HCT116 (cell line): ENCODE measurements at regions not wholly inside any gene's neighbourhood (a gene's known extent, or its start where the extent isn't known, plus 50 kb on each side); places are given as distances from the start of the nearest gene placed in this dataset.

Source experiments
- ATAC-seq: fragments of 200-7000 bp; cut with Tn5 transposase; 2 replicates; pipeline ENCODE4 v1.9.1; 2020; ENCODE audit warnings: mild to moderate bottlenecking, moderate library complexity
- BruUV-seq: library from RNA; stranded (reverse); fragments of 400-500 nt; replicated peaks from 2 replicates; lab custom pipeline; 2021; lab: Mats Ljungman, UMichigan
- CTCF ChIA-PET: fragments of 300-600 bp; sonication (Branson Sonifier 250); formaldehyde crosslinking; loops from one replicate; lab custom pipeline; 2021; ENCODE audit warnings: antibody characterized with exemption; lab: Charles Lee
- POLR2A ChIA-PET: fragments of 300-600, 350-600 bp; sonication (Branson Sonifier 250); formaldehyde crosslinking; loops from one replicate; lab custom pipeline; 2021; ENCODE audit warnings: antibody characterized with exemption; lab: Charles Lee
- RAD21 ChIA-PET, 2 experiments: fragments of 300-600 bp; sonication (Branson Sonifier 250); formaldehyde crosslinking; loops; one replicate each; lab custom pipeline; 2023; ENCODE audit warnings: low total read pairs in 2 of 2; ENCODE audit not compliant: uncharacterized antibody in 2 of 2, unreplicated experiment in 2 of 2, low non-redundant PET in 1 of 2; lab: Charles Lee
- DNase-seq: peaks from one replicate; pipeline ENCODE4 v3.0.0-alpha.2; 2010; ENCODE audit warnings: low read depth, low spot score
- H2AFZ ChIP-seq: fragments of 200-600 bp; shearing (Covaris generic), sonication (generic); 2 replicates; pipeline ENCODE4 v1.6.1; 2017; ENCODE audit warnings: low read depth, mixed run types, mixed read lengths, antibody characterized with exemption, low read length; ENCODE audit not compliant: poor library complexity, severe bottlenecking
- H3K27ac ChIP-seq: 2 replicates; pipeline ENCODE4 v1.5.1; 2012; ENCODE audit warnings: low read depth, low read length
- H3K27me3 ChIP-seq: fragments of 200-600 bp; sonication (generic); 2 replicates; pipeline ENCODE4 v1.6.1; 2016; ENCODE audit warnings: mixed run types, low read length, mixed read lengths; ENCODE audit not compliant: insufficient read depth
- H3K36me3 ChIP-seq, 2 experiments: fragments of 200-500 bp in 1 of 2; fragments of 200-600 bp in 1 of 2; sonication (Bioruptor generic) in 1 of 2; sonication (generic) in 1 of 2; 2 replicates each; pipeline versions ENCODE4 v1.5.1 to v1.6.1; 2014 to 2016; ENCODE audit warnings: low read length in 2 of 2, inconsistent platforms in 1 of 2, mixed read lengths in 1 of 2, mixed run types in 1 of 2; ENCODE audit not compliant: insufficient read depth in 2 of 2, control insufficient read depth in 1 of 2
- H3K4me1 ChIP-seq, 2 experiments: fragments of 200-600 bp in 1 of 2; sonication (generic) in 1 of 2; 2 replicates each; pipeline versions ENCODE4 v1.5.1 to v1.6.1; 2012 to 2017; ENCODE audit warnings: low read length in 2 of 2, inconsistent platforms in 1 of 2, mild to moderate bottlenecking in 1 of 2, mixed read lengths in 1 of 2, mixed run types in 1 of 2, moderate library complexity in 1 of 2; ENCODE audit not compliant: insufficient read depth in 2 of 2, control insufficient read depth in 1 of 2
- H3K4me2 ChIP-seq: fragments of 200-600 bp; sonication (generic); 2 replicates; pipeline ENCODE4 v1.6.1; 2017; ENCODE audit warnings: mixed run types, low read length, mixed read lengths
- H3K4me3 ChIP-seq, 2 experiments: fragments of 200-600 bp in 1 of 2; sonication (generic) in 1 of 2; replicated peaks in 1 of 2; 2 replicates each; pipeline ENCODE4 v1.5.1; 2011 to 2016; ENCODE audit warnings: low read length in 2 of 2, control low read depth in 1 of 2, low read depth in 1 of 2, mild to moderate bottlenecking in 1 of 2, mixed read lengths in 1 of 2, mixed run types in 1 of 2
- H3K79me2 ChIP-seq: fragments of 200-600 bp; sonication (generic); 2 replicates; pipeline ENCODE4 v1.6.1; 2017; ENCODE audit warnings: mild to moderate bottlenecking, mixed run types, low read length, moderate library complexity, mixed read lengths; ENCODE audit not compliant: insufficient read depth
- H3K9ac ChIP-seq: fragments of 200-600 bp; sonication (generic); 2 replicates; pipeline ENCODE4 v1.6.1; 2016; ENCODE audit warnings: low read length, mixed read lengths
- H3K9me2 ChIP-seq: fragments of 200-600 bp; sonication (generic), shearing (Covaris generic); 2 replicates; pipeline ENCODE4 v1.6.1; 2017; ENCODE audit warnings: mixed run types, mild to moderate bottlenecking, moderate library complexity; ENCODE audit not compliant: insufficient read depth
- H3K9me3 ChIP-seq, 2 experiments: fragments of 200-500 bp in 1 of 2; fragments of 200-600 bp in 1 of 2; sonication (Bioruptor generic) in 1 of 2; sonication (generic) in 1 of 2; 2 replicates each; pipeline ENCODE4 v1.6.1; 2014 to 2017; ENCODE audit warnings: low read length in 2 of 2, mixed read lengths in 2 of 2, inconsistent platforms in 1 of 2, low read depth in 1 of 2, mild to moderate bottlenecking in 1 of 2, mixed run types in 1 of 2, moderate library complexity in 1 of 2; ENCODE audit not compliant: control insufficient read depth in 1 of 2, insufficient read depth in 1 of 2
- H4K20me1 ChIP-seq: fragments of 200-600 bp; sonication (generic), shearing (Covaris generic); 2 replicates; pipeline ENCODE4 v1.6.1; 2017; ENCODE audit warnings: mixed run types, mild to moderate bottlenecking, moderate library complexity; ENCODE audit not compliant: insufficient read depth
- CBX3 ChIP-seq: IDR thresholded peaks from 2 replicates; pipeline ENCODE4 v1.6.1; 2012; ENCODE audit warnings: low read depth
- CEBPB ChIP-seq: IDR thresholded peaks from 2 replicates; pipeline ENCODE4 v1.6.1; 2012; ENCODE audit warnings: low read depth
- JUND ChIP-seq: IDR thresholded peaks from 2 replicates; pipeline ENCODE4 v1.6.1; 2012
- POLR2A ChIP-seq: IDR thresholded peaks from 2 replicates; pipeline ENCODE4 v1.7.0; 2011; ENCODE audit warnings: borderline replicate concordance; ENCODE audit not compliant: insufficient read depth, insufficient read length; ENCODE audit errors: extremely low read depth
- SIN3A ChIP-seq: IDR thresholded peaks from 2 replicates; pipeline ENCODE4 v1.6.1; 2012; ENCODE audit warnings: low read depth
- SP1 ChIP-seq: IDR thresholded peaks from 2 replicates; pipeline ENCODE4 v1.6.1; 2012; ENCODE audit warnings: low read depth
- SRF ChIP-seq: IDR thresholded peaks from 2 replicates; pipeline ENCODE4 v1.6.1; 2012; ENCODE audit warnings: low read depth
- TCF7L2 ChIP-seq: IDR thresholded peaks from 2 replicates; pipeline ENCODE4 v1.7.0; 2011; ENCODE audit warnings: borderline replicate concordance, inconsistent platforms; ENCODE audit not compliant: insufficient read depth, insufficient read length; ENCODE audit errors: extremely low read depth
- YY1 ChIP-seq: IDR thresholded peaks from 2 replicates; pipeline ENCODE4 v1.6.1; 2011; ENCODE audit warnings: low read length, low read depth, moderate library complexity, mild to moderate bottlenecking; ENCODE audit not compliant: insufficient replicate concordance; ENCODE audit errors: extremely low read depth
- ZFX ChIP-seq: fragments of 450-650 bp; IDR thresholded peaks from 2 replicates; pipeline ENCODE4 v1.6.1; 2017
- intact Hi-C: fragments of 100-400 bp; cut with micrococcal nuclease; formaldehyde crosslinking; loops from 2 replicates; pipeline ENCODE4 v1.10.0; 2022
- TF ChIP-seq, protein P1 (sequence below): IDR thresholded peaks from 2 replicates; pipeline ENCODE4 v1.6.1; 2011; ENCODE audit warnings: mild to moderate bottlenecking, low read length, moderate library complexity; ENCODE audit not compliant: insufficient replicate concordance; ENCODE audit errors: extremely low read depth

DNA sequence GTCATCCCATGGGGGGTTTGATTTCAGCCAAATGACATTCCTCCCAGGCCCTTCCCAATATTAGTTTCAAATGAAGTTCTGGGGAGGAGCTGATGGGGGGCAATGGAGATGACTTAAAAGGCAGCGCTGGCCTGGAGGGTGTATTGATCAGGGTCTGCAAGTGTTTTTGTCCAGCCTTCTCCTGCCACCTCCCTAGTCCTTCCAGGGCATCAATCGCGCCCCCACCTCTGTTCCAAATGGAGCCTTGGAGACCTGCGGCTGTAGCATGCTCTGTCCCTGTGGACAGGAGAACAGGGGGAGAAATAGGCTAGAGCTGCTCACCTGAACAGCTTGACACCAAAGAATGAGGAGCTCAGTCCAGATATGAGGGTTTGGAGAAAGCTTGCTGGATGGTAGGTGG, 386.8 kb upstream of the PODXL start:
- Histone ChIP-seq H3K9ac (no peak overlapping the region), H3K4me3 (no peak overlapping the region), H3K27me3 (peaks cover 36% of the 10 kb centered on the region), H3K4me2 (no peak overlapping the region), H3K79me2 (no peaks in the 10 kb centered on the region), H3K9me2 (no peaks in the 10 kb centered on the region), H2AFZ (no peak overlapping the region), H3K36me3 (no peaks in the 10 kb centered on the region), H3K9me3 (no peaks in the 10 kb centered on the region), H4K20me1 (no peaks in the 10 kb centered on the region), H3K27ac (no peak overlapping the region), H3K4me1 (peaks cover 0 to 6% of the 10 kb centered on the region in 2 experiments; a peak in 1 of 4 replicates)
- TF ChIP-seq, protein P1, sequence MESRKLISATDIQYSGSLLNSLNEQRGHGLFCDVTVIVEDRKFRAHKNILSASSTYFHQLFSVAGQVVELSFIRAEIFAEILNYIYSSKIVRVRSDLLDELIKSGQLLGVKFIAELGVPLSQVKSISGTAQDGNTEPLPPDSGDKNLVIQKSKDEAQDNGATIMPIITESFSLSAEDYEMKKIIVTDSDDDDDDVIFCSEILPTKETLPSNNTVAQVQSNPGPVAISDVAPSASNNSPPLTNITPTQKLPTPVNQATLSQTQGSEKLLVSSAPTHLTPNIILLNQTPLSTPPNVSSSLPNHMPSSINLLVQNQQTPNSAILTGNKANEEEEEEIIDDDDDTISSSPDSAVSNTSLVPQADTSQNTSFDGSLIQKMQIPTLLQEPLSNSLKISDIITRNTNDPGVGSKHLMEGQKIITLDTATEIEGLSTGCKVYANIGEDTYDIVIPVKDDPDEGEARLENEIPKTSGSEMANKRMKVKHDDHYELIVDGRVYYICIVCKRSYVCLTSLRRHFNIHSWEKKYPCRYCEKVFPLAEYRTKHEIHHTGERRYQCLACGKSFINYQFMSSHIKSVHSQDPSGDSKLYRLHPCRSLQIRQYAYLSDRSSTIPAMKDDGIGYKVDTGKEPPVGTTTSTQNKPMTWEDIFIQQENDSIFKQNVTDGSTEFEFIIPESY: no peak
- TF ChIP-seq CBX3: no peak
- TF ChIP-seq POLR2A: no peak
- TF ChIP-seq TCF7L2: no peak
- no peak for TF ChIP-seq YY1
- no peak for TF ChIP-seq SP1
- TF ChIP-seq SRF: no peak
- TF ChIP-seq ZFX: no peak
- TF ChIP-seq SIN3A: no peak
- TF ChIP-seq JUND: no peak
- no peak for TF ChIP-seq CEBPB
- intact Hi-C loops: no loop called here
- DNase-seq: no peak
- ATAC-seq: no peak
- BruUV-seq: no TSS peak
- RAD21 ChIA-PET: no interaction called here
- POLR2A ChIA-PET: no interaction called here
- CTCF ChIA-PET: no interaction called here
